ENCODE measurements at regions not wholly inside any gene's neighbourhood (a gene's known extent, or its start where the extent isn't known, plus 50 kb on each side); places are given as distances from the start of the nearest gene placed in this dataset.

DNA sequence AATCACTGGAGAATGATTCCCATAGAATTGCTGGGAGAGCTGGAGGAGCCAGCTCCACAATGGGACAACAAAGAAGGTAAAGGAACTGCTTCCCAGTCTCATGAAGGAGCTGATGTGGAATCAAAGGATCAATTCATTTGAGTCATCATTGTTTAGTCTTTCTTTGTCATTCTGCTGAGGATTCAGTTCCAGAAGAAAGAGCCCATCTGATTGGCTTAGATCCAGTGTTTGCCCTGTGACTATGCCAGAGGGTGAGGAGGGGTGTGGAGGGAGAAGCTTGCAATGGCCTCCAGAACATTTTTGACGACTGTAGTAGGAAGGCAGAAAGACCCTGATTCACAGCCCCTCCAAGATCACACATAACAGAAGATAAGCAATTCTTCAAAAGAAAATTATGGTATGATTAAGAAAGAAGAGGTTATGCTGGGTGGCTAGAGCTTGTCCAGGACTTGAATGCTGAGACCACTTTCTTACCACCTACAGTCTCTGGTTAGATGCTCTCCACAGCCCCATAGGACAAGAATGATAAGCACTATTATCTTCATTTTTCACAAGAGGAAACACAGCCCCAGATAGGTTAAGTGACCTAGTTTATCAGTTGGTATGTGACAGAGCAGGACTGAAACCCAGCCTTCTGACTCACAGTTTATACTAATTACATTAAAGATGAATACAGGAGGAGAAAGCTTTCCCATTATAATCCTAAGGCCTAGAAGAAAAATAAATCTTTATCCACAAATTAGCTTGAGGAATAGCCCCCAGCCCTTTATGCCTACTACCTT is 363.1 kb downstream of the PRELID2 start:
- DNase-seq (ENCODE audit: low read depth), result peak; percentile 39
- H3K4me3 ChIP-seq (ENCODE audit: low read depth, low read length), result no peak overlapping the region
- no peak for TF ChIP-seq CTCF (IDR thresholded peaks at IDR 0.05; ENCODE audit: insufficient read depth, low read length)

DNA sequence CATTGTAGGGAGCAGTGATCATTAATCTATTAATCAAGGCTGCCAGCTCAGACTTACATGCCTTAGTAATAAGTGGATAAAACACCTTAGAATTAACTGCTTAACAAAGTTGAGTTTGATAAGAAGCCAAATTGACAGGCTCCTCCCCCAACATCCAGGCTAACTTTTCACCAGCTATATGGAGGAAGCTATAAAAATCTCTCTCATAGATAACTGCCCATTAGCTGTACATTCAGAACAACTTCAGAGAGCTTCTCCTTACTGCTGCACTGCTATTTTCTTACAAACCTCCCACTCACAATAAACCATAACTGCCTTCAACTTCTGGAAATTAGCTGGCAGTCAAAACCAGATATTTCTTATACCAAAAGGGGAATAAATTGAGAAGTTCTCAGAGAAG is 364.1 kb downstream of the PRELID2 start:
- no peak for DNase-seq (ENCODE audit: low read depth)
- TF ChIP-seq CTCF (IDR thresholded peaks at IDR 0.05; ENCODE audit: insufficient read depth, low read length), result no peak
- H3K4me3 ChIP-seq (ENCODE audit: low read depth, low read length), result no peak overlapping the region

DNA sequence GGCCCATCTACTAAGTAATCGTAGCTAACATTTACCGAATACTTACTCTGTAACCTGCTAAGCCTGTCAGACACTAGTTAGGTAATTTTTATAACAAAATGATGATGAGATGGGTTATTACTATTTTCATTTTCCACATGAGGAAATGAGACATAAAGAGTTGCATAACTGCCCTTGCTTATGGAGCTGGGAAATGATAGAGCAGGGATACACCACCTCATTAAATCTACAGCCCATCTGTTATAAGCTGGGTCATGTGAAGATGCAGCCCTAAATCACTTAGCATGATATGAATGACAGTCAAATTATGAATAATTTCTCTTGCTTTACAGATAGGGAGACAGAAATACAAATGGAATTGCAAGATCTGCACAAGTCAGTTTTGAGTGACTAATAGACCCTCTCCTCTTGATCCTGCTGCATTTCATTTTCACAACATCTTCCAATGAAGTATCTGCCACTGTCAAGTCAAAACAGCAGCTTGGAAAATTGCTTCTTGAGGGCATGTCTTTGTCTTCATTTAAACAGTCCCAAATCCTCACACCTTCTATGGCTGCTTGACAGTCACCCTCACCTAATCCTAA is 364.7 kb downstream of the PRELID2 start:
- no peak overlapping the region for H3K4me3 ChIP-seq (ENCODE audit: low read depth, low read length)
- TF ChIP-seq CTCF (IDR thresholded peaks at IDR 0.05; ENCODE audit: insufficient read depth, low read length), result no peak
- no peak for DNase-seq (ENCODE audit: low read depth)

- TF ChIP-seq CTCF (IDR thresholded peaks at IDR 0.05; ENCODE audit: insufficient read depth, low read length), result no peak
- no peak for DNase-seq (ENCODE audit: low read depth)
- no peak overlapping the region for H3K4me3 ChIP-seq (ENCODE audit: low read depth, low read length)
Observed at GRCh38 chr5:145467446-145467845, 367.7 kb downstream of the PRELID2 start.

- H3K4me3 ChIP-seq (ENCODE audit: low read depth, low read length), result no peak overlapping the region
- DNase-seq (ENCODE audit: low read depth), result no peak
- no peak for TF ChIP-seq CTCF (IDR thresholded peaks at IDR 0.05; ENCODE audit: insufficient read depth, low read length)
Observed at GRCh38 chr5:145466533-145466932, 368.6 kb downstream of the PRELID2 start.

GRCh38 chr5:145465474-145466263 is 369.5 kb downstream of the PRELID2 start:
- no peak overlapping the region for H3K4me3 ChIP-seq (ENCODE audit: low read depth, low read length)
- TF ChIP-seq CTCF (IDR thresholded peaks at IDR 0.05; ENCODE audit: insufficient read depth, low read length), result no peak
- peak; percentile 53 for DNase-seq (ENCODE audit: low read depth)
